ENCODE measurements at regions not wholly inside any gene's neighbourhood (a gene's known extent, or its start where the extent isn't known, plus 50 kb on each side); places are given as distances from the start of the nearest gene placed in this dataset.
"Not testable (repeated sequence)": the region's sequence is repeated elsewhere in the genome, so short reads cannot be mapped to it uniquely, and the experiment has no call there.

- intact Hi-C loops (cut with micrococcal nuclease): no loop called here
These were observed 370.0 kb downstream of the PSAT1 start for GRCh38 chr9:78666818-78667414.

- intact Hi-C loops (cut with micrococcal nuclease): no loop called here
These were observed 371.4 kb downstream of the PSAT1 start for GRCh38 chr9:78668148-78668832.

- intact Hi-C loops (cut with micrococcal nuclease): no loop called here
These were observed 372.7 kb downstream of the PSAT1 start for GRCh38 chr9:78669591-78669990.

- intact Hi-C loops (cut with micrococcal nuclease): no loop called here
These were observed 374.9 kb downstream of the PSAT1 start for GRCh38 chr9:78671785-78672184.

GRCh38 chr9:78674874-78675273 is 377.9 kb downstream of the PSAT1 start:
- intact Hi-C loops (cut with micrococcal nuclease): no loop called here

GRCh38 chr9:78676009-78676408 is 379.1 kb downstream of the PSAT1 start:
- intact Hi-C loops (cut with micrococcal nuclease): no loop called here

- intact Hi-C loops (cut with micrococcal nuclease): no loop called here
These were observed 379.7 kb downstream of the PSAT1 start for GRCh38 chr9:78676623-78677022.

- intact Hi-C loops (cut with micrococcal nuclease): no loop called here
These were observed 380.4 kb downstream of the PSAT1 start for GRCh38 chr9:78677326-78677725.

GRCh38 chr9:78678877-78679276 is 382.0 kb downstream of the PSAT1 start:
- intact Hi-C loops (cut with micrococcal nuclease): no loop called here

GRCh38 chr9:78680196-78680595 is 383.3 kb downstream of the PSAT1 start:
- intact Hi-C loops (cut with micrococcal nuclease): no loop called here

- intact Hi-C loops (cut with micrococcal nuclease): no loop called here
These were observed 385.3 kb downstream of the PSAT1 start for GRCh38 chr9:78682216-78682615.

- intact Hi-C loops (cut with micrococcal nuclease): no loop called here
These were observed 388.5 kb downstream of the PSAT1 start for GRCh38 chr9:78685471-78685870.

GRCh38 chr9:78688796-78689195 is 391.9 kb downstream of the PSAT1 start:
- intact Hi-C loops (cut with micrococcal nuclease): no loop called here

GRCh38 chr9:78691542-78691941 is 394.6 kb downstream of the PSAT1 start:
- intact Hi-C loops (cut with micrococcal nuclease): no loop called here

- intact Hi-C loops (cut with micrococcal nuclease): no loop called here
These were observed 395.9 kb downstream of the PSAT1 start for GRCh38 chr9:78692871-78693270.

GRCh38 chr9:78694974-78695373 is 398.0 kb downstream of the PSAT1 start:
- intact Hi-C loops (cut with micrococcal nuclease): no loop called here

- intact Hi-C loops (cut with micrococcal nuclease): no loop called here
These were observed 398.6 kb downstream of the PSAT1 start for GRCh38 chr9:78695519-78695918.

GRCh38 chr9:78697618-78698017 is 400.7 kb downstream of the PSAT1 start:
- intact Hi-C loops (cut with micrococcal nuclease): no loop called here

- intact Hi-C loops (cut with micrococcal nuclease): no loop called here
These were observed 401.4 kb downstream of the PSAT1 start for GRCh38 chr9:78698371-78698770.

- intact Hi-C loops (cut with micrococcal nuclease): not testable (repeated sequence)
These were observed 402.3 kb downstream of the PSAT1 start for GRCh38 chr9:78699217-78699616.

GRCh38 chr9:78704153-78704552 is 407.2 kb downstream of the PSAT1 start:
- intact Hi-C loops (cut with micrococcal nuclease): not testable (repeated sequence)

- intact Hi-C loops (cut with micrococcal nuclease): no loop called here
These were observed 410.2 kb downstream of the PSAT1 start for GRCh38 chr9:78707080-78707479.

GRCh38 chr9:78707481-78707991 is 410.6 kb downstream of the PSAT1 start:
- intact Hi-C loops (cut with micrococcal nuclease): no loop called here

Measured in T-helper 1 cell treated with Interleukin-12 subunit alpha and Interleukin-12 subunit beta and Interleukin-4 antibody, amounts not matched to agents 30 ng/mL and 1 ng/mL, for 36 hours (primary cell).